H1 (cell line): ENCODE measurements at regions not wholly inside any gene's neighbourhood (a gene's known extent, or its start where the extent isn't known, plus 50 kb on each side); places are given as distances from the start of the nearest gene placed in this dataset.
"Not testable (repeated sequence)": the region's sequence is repeated elsewhere in the genome, so short reads cannot be mapped to it uniquely, and the experiment has no call there.

Source experiments
- CTCF ChIA-PET: fragments of 300-600 bp; sonication (Branson Sonifier 250); formaldehyde crosslinking; loops from one replicate; lab custom pipeline; 2021; ENCODE audit not compliant: partially characterized antibody; lab: Charles Lee
- POLR2A ChIA-PET: fragments of 300-600 bp; sonication (Branson Sonifier 250); formaldehyde crosslinking; loops from one replicate; lab custom pipeline; 2021; ENCODE audit warnings: inconsistent platforms; ENCODE audit not compliant: partially characterized antibody; lab: Charles Lee
- DNase-seq, 2 experiments: peaks; one replicate each; pipeline versions ENCODE4 v3.0.0 to v3.0.0-alpha.2; 2010 to 2022; ENCODE audit warnings: low spot score in 2 of 2, low read depth in 1 of 2, mixed read lengths in 1 of 2
- FAIRE-seq: peaks from 2 replicates; lab custom pipeline; 2011; peaks lifted over from hg19 to GRCh38; lab: Jason Lieb, UNC
- H2AFZ ChIP-seq: 2 replicates; pipeline ENCODE4 v1.8.1; 2012; ENCODE audit warnings: low read length, inconsistent platforms
- H2AK5ac ChIP-seq: 2 replicates; pipeline ENCODE4 v1.6.1; 2013; ENCODE audit warnings: low read depth, low read length
- H2BK120ac ChIP-seq: replicated peaks from 2 replicates; pipeline ENCODE3; 2013; ENCODE audit warnings: low read depth, low read length, inconsistent platforms
- H2BK12ac ChIP-seq: 2 replicates; pipeline ENCODE4 v1.6.1; 2013; ENCODE audit warnings: low read depth, low read length
- H2BK15ac ChIP-seq: 2 replicates; pipeline ENCODE4 v1.6.1; 2013; ENCODE audit warnings: low read length
- H2BK20ac ChIP-seq: 2 replicates; pipeline ENCODE4 v1.6.1; 2013; ENCODE audit warnings: low read length
- H2BK5ac ChIP-seq: 2 replicates; pipeline ENCODE4 v1.6.1; 2013; ENCODE audit warnings: low read depth, low read length
- H3K14ac ChIP-seq: 2 replicates; pipeline ENCODE4 v1.6.1; 2013; ENCODE audit warnings: inconsistent platforms; ENCODE audit not compliant: insufficient read length
- H3K18ac ChIP-seq: 2 replicates; pipeline ENCODE4 v1.6.1; 2013; ENCODE audit warnings: low read length; ENCODE audit errors: extremely low read depth
- H3K23ac ChIP-seq: 2 replicates; pipeline ENCODE4 v1.6.1; 2013; ENCODE audit warnings: inconsistent platforms; ENCODE audit not compliant: insufficient read length
- H3K23me2 ChIP-seq: 2 replicates; pipeline ENCODE4 v1.6.1; 2013; ENCODE audit warnings: low read depth, low read length
- H3K27ac ChIP-seq: 2 replicates; pipeline ENCODE4 v1.6.1; 2011; ENCODE audit warnings: low read depth, low read length, inconsistent platforms
- H3K27me3 ChIP-seq, 4 experiments: replicated peaks in 1 of 4; 1 replicate in 1 of 4; 2 replicates in 3 of 4; pipeline versions ENCODE4 v1.6.1 to v1.8.1; 2011 to 2013; ENCODE audit warnings: low read length in 3 of 4, mild to moderate bottlenecking in 3 of 4, inconsistent platforms in 2 of 4, mixed read lengths in 2 of 4, moderate library complexity in 1 of 4; ENCODE audit not compliant: control insufficient read depth in 3 of 4, insufficient read depth in 3 of 4; ENCODE audit errors: extremely low read depth in 1 of 4
- H3K36me3 ChIP-seq, 4 experiments: 2 replicates each; pipeline versions ENCODE4 v1.6.1 to v1.8.1; 2011 to 2013; ENCODE audit warnings: mild to moderate bottlenecking in 4 of 4, low read length in 3 of 4, moderate library complexity in 2 of 4, control low read depth in 1 of 4, inconsistent platforms in 1 of 4; ENCODE audit not compliant: insufficient read depth in 4 of 4, control insufficient read depth in 2 of 4
- H3K4ac ChIP-seq: replicated peaks from 2 replicates; pipeline ENCODE3; 2013; ENCODE audit warnings: low read length, low read depth, mixed read lengths, inconsistent platforms; ENCODE audit not compliant: insufficient read length
- H3K4me1 ChIP-seq, 4 experiments: replicated peaks in 1 of 4; 1 replicate in 1 of 4; 2 replicates in 3 of 4; pipeline versions ENCODE4 v1.6.1 to v1.8.1; 2011 to 2013; ENCODE audit warnings: low read length in 3 of 4, inconsistent platforms in 2 of 4, mixed read lengths in 1 of 4; ENCODE audit not compliant: insufficient read depth in 4 of 4, control insufficient read depth in 3 of 4
- H3K4me2 ChIP-seq, 2 experiments: 2 replicates each; pipeline versions ENCODE4 v1.6.1 to v1.8.1; 2011 to 2013; ENCODE audit warnings: low read depth in 2 of 2, low read length in 2 of 2, control low read depth in 1 of 2, inconsistent platforms in 1 of 2, mild to moderate bottlenecking in 1 of 2; ENCODE audit not compliant: insufficient read depth in 1 of 2
- H3K4me3 ChIP-seq, 4 experiments: fragments of 200-600, 300-600 bp in 1 of 4; sonication (generic), shearing (Covaris generic), sonication (Bioruptor Twin) in 1 of 4; 2 replicates each; pipeline versions ENCODE4 v1.5.1 to v1.8.1; 2011 to 2016; ENCODE audit warnings: low read length in 4 of 4, low read depth in 3 of 4, control low read depth in 2 of 4, inconsistent platforms in 2 of 4, mild to moderate bottlenecking in 2 of 4, mixed read lengths in 1 of 4, moderate library complexity in 1 of 4; ENCODE audit not compliant: insufficient read depth in 2 of 4; ENCODE audit errors: extremely low read depth in 1 of 4
- H3K56ac ChIP-seq: replicated peaks from 2 replicates; pipeline ENCODE3; 2013; ENCODE audit warnings: low read depth, mild to moderate bottlenecking, mixed read lengths, low read length, inconsistent platforms; ENCODE audit not compliant: insufficient read length
- H3K79me1 ChIP-seq: 2 replicates; pipeline ENCODE4 v1.6.1; 2013; ENCODE audit warnings: low read depth, low read length, control low read depth
- H3K79me2 ChIP-seq, 2 experiments: 2 replicates each; pipeline versions ENCODE4 v1.6.1 to v1.8.1; 2012 to 2013; ENCODE audit warnings: low read length in 2 of 2, mild to moderate bottlenecking in 2 of 2, inconsistent platforms in 1 of 2; ENCODE audit not compliant: insufficient read depth in 2 of 2, control insufficient read depth in 1 of 2
- H3K9ac ChIP-seq, 4 experiments: replicated peaks in 1 of 4; 1 replicate in 1 of 4; 2 replicates in 3 of 4; pipeline versions ENCODE4 v1.6.1 to v1.8.1; 2011 to 2013; ENCODE audit warnings: low read depth in 3 of 4, low read length in 3 of 4, control low read depth in 2 of 4, mild to moderate bottlenecking in 2 of 4, moderate library complexity in 2 of 4, inconsistent platforms in 1 of 4; ENCODE audit errors: extremely low read depth in 1 of 4
- H3K9me3 ChIP-seq, 2 experiments: 2 replicates each; pipeline versions ENCODE4 v1.6.1 to v1.8.1; 2012 to 2013; ENCODE audit warnings: mild to moderate bottlenecking in 2 of 2, moderate library complexity in 2 of 2, control low read depth in 1 of 2, inconsistent platforms in 1 of 2, low read depth in 1 of 2, low read length in 1 of 2, mixed read lengths in 1 of 2; ENCODE audit not compliant: insufficient read depth in 2 of 2
- H4K20me1 ChIP-seq, 2 experiments: replicated peaks in 1 of 2; 2 replicates each; pipeline versions ENCODE3 to v1.8.1; 2011 to 2013; ENCODE audit warnings: inconsistent platforms in 2 of 2, low read length in 2 of 2, mild to moderate bottlenecking in 1 of 2; ENCODE audit not compliant: insufficient read depth in 2 of 2, control insufficient read depth in 1 of 2
- H4K5ac ChIP-seq: 2 replicates; pipeline ENCODE4 v1.6.1; 2013; ENCODE audit warnings: low read length, low read depth, mixed read lengths, inconsistent platforms; ENCODE audit not compliant: insufficient read length
- H4K8ac ChIP-seq: 2 replicates; pipeline ENCODE4 v1.8.0; 2013; ENCODE audit warnings: mild to moderate bottlenecking, moderate library complexity, low read length, inconsistent platforms; ENCODE audit not compliant: insufficient read depth; ENCODE audit errors: extremely low read depth
- H4K91ac ChIP-seq: replicated peaks from 2 replicates; pipeline ENCODE3; 2013; ENCODE audit warnings: low read length, mixed read lengths, inconsistent platforms; ENCODE audit not compliant: insufficient read length
- CHD1 ChIP-seq: IDR thresholded peaks from 2 replicates; pipeline ENCODE4 v1.6.1; 2012; ENCODE audit warnings: low read depth, low read length, improper control_type of control experiment
- EP300 ChIP-seq, 2 experiments: IDR thresholded peaks; 1 replicate in 1 of 2; 2 replicates in 1 of 2; pipeline ENCODE4 v1.6.1; 2011 to 2012; ENCODE audit warnings: low read depth in 2 of 2, low read length in 2 of 2, mild to moderate bottlenecking in 2 of 2, borderline replicate concordance in 1 of 2, inconsistent platforms in 1 of 2, moderate library complexity in 1 of 2
- JUN ChIP-seq: IDR thresholded peaks from 2 replicates; pipeline ENCODE4 v1.6.1; 2011; ENCODE audit warnings: low read depth, mild to moderate bottlenecking, improper control_type of control experiment, low read length
- SIRT6 ChIP-seq: IDR thresholded peaks from one replicate; pipeline ENCODE4 v1.7.1; 2012; ENCODE audit warnings: low read length, inconsistent platforms
- WGBS, 2 experiments: shearing (Covaris generic) in 1 of 2; methylation state at CpG; one replicate each; pipeline versions ENCODE4 v1.1.6 to v1.1.7; 2013 to 2015; ENCODE audit warnings: low lambda C conversion rate in 2 of 2, mixed read lengths in 2 of 2, inconsistent platforms in 1 of 2, low coverage in 1 of 2, missing lambda C conversion rate in 1 of 2; ENCODE audit not compliant: insufficient replicate concordance in 2 of 2, insufficient coverage in 1 of 2, insufficient read length in 1 of 2; ENCODE audit errors: extremely low coverage in 1 of 2, missing lambda C conversion rate in 1 of 2; 5-methylcytosine and 5-hydroxymethylcytosine counted together
- TF ChIP-seq, protein P1 (sequence below): IDR thresholded peaks from 2 replicates; pipeline ENCODE4 v1.6.1; 2012; ENCODE audit warnings: inconsistent platforms

DNA sequence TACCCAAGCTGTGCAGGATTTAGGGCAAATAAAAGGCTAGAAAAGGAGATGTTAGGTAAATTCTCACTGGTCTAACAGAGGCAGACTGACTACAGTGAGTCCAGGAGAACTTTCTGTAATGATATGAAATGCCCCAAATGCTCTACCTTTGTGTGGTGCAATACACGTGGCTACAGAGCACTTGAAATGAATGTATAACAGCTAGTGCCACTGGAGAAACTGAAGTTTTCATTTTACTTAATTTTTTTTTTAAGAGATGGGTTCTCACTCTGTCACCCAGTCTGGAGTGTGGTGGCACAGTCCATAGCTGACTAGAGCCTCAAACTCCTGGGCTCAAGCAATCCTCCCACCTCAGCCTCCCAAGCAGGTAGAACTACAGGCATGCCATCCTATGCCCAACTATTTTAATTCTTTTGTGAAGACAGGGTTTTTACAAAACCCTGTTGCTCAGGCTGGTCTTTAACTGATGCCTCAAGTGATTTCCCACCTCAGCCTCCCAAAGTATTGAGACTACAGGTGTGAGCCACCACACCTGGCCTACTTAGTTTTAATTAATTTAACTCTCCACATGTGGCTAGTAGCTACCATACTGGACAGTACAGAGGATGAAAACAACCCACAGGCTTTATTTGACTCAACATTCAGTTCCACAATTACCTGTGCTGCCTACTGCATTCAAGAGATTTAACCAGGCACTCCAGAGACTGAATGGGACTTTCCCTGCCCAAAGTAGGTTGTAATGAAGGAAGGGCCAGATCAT lies 84.8 kb upstream of the PLEKHM1 start (continued):
- TF ChIP-seq EP300 (IDR thresholded peaks at IDR 0.05; ENCODE audit: borderline replicate concordance in 1 of 2, low read depth in 2 of 2, low read length in 2 of 2) (no peak), SIRT6 (no peak), JUN (no peak), CHD1 (no peak)
- TF ChIP-seq, protein P1, sequence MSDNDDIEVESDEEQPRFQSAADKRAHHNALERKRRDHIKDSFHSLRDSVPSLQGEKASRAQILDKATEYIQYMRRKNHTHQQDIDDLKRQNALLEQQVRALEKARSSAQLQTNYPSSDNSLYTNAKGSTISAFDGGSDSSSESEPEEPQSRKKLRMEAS = no peak
- TF ChIP-seq, all 59 proteins: peak for 0

DNA sequence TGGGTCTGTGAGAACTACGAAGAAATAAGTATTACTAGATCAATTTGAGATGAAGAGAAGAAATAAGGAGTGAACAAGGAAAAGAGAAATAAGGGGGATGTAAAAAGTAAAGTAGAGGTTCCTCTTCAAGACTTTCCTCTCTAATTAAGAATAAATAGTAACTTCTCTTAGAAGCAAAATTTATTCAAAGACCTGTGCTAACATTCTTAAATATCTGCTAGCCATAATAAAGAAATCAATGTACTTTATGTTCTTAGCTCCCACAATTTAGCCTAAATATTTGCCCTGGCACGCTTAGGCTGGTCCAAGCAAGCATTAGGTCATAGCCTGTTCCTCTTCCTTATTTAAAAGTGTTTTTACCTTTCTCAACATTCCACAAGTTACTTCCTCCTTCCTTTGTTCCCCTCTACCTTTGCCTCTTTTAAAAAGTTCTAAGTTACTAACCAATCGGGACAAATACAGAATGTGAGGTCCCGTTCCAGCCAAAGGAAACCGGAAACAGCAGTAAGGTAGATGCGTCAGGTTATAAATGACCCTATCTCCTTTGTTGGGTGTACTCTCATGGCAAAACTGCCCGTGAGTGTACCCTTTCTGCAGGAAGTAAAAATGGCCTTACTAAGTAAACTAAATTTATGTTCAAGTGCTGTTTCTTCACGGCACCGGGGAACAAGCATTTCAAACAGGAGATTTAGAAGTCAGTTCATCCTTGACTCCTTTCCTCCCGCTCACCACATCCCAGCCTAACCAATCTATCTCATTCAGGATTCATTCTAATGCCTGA lies 86.2 kb upstream of the PLEKHM1 start:
- peak in 1 of 2 experiments; percentile 46 for DNase-seq
- H3K23ac ChIP-seq, H3K4me3 ChIP-seq, H2BK20ac ChIP-seq, POLR2A ChIA-PET, H2AK5ac ChIP-seq, H3K4ac ChIP-seq, H3K27ac ChIP-seq, CTCF ChIA-PET, FAIRE-seq, H2AFZ ChIP-seq, H4K5ac ChIP-seq, H3K9me3 ChIP-seq, H2BK120ac ChIP-seq, H2BK12ac ChIP-seq, H3K36me3 ChIP-seq, H3K4me2 ChIP-seq, H3K27me3 ChIP-seq, H3K56ac ChIP-seq, H4K8ac ChIP-seq, H4K91ac ChIP-seq, H3K14ac ChIP-seq, H3K23me2 ChIP-seq, H3K18ac ChIP-seq, H2BK15ac ChIP-seq, H2BK5ac ChIP-seq: not testable (repeated sequence)
- peaks cover 31% of the 10 kb centered on the region for H3K79me1 ChIP-seq
- peaks cover 3 to 12% (median 6%) of the 10 kb centered on the region in 4 experiments; a peak in 4 of 7 replicates for H3K4me1 ChIP-seq
- H4K20me1 ChIP-seq = peaks cover 21 to 35% of the 10 kb centered on the region in 2 experiments
- WGBS, 2 experiments = 79% methylated on average over 10 of the region's 10 CpGs; no CpG with 5 or more reads in 1 of the 2 experiments
- peaks cover 32 to 85% of the 10 kb centered on the region in 2 experiments for H3K79me2 ChIP-seq
- H3K9ac ChIP-seq = peak overlapping the region in 1 of 4 experiments; percentile 44; a peak in 1 of 7 replicates
